Stimulated activated CD8-positive, alpha-beta memory T cell treated with anti-CD3 and anti-CD28 coated beads, Interleukin-7, amount 100 ng/mL, for 24 hours (primary cell): ENCODE measurements at regions not wholly inside any gene's neighbourhood (a gene's known extent, or its start where the extent isn't known, plus 50 kb on each side); places are given as distances from the start of the nearest gene placed in this dataset.
"Not testable (repeated sequence)": the region's sequence is repeated elsewhere in the genome, so short reads cannot be mapped to it uniquely, and the experiment has no call there.

Source experiments
- DNase-seq: peaks from one replicate; pipeline ENCODE4 v3.0.0-alpha.2; 2020; ENCODE audit warnings: low read depth

DNA sequence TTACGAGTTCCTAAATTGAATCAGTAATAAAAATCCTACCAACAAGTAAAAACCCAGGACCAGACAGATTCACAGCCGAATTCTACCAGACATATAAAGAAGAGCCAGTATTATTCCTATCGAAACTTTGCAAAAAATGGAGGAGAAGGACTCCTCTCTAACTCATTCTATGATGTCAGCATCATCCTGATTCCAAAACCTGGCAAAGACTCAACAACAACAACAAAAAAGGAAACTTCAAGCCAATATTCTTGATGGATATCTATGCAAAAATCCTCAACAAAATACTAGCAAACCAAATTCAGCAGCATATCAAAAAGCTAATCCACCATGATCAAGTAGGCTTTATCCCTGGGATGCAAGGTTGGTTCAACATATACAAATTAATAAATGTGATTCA lies 84.6 kb upstream of the ADRB2 start:
- DNase-seq: not testable (repeated sequence)

DNA sequence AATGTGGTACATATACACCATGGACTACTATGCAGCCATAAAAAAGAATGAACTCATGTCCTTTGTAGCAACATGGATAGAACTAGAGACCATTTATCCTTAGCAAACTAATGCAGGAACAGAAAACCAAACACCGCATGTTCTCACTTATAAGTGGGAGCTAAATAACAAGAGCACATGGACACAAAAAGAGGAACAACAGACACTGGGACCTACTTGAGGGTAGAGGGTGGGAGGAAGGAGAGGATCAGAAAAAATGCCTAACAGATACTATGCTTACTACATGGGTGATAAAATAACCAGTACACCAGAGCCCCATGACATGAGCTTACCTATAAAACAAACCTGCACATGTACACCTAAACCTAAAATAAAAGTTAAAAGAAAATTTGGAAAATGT lies 82.0 kb upstream of the ADRB2 start:
- DNase-seq: not testable (repeated sequence)

DNA sequence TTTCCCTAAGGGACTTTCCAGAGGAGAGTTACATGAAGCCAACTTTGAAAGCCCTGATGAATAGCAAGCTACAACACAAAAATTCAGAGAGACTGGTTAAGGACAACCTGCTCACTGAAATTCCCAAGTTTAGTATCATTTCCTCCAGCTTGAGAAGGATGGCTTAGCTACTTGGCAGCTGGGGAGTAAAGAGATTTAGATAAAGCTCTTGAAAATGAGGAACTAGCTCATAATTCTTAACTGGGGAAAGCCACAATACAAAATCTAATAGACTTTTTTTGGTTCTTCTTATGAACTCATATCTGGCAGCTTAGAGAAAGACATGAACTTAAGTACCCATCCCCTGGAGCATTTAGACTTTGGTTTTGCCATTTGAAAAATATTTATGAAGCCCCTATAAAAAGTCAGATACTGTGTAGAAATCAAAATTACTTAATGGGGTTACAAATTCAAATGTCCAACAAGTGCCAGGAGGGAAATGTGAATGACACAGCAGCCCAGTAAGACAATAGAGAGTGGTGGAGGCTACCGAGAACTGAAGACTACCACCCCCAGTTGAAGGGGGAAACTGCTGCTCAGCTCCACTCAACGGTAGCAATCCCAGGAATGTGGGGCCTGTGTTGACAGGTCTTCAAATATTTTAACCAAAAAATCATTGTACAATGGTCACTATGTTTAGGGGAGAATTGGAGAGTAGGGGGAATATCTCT lies 79.4 kb upstream of the ADRB2 start:
- DNase-seq: no peak

DNA sequence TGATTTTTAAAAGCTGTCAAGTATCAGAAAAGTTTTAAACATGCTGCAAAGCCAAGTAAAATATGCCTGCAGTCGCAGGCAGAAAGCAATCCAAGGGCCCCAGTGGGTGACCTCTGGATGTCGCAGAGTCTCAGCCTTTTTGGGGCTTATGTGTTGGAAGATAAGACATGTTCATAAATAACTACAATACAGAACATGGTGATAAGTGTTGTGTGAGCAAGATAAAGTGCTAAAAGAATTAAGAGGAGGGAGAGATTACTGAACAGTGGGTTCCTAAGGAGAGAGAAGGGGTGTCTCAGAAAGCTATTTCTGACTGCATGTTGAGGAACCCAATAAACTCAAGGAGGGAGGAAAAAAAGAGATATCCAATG lies 78.9 kb upstream of the ADRB2 start:
- DNase-seq: no peak

DNA sequence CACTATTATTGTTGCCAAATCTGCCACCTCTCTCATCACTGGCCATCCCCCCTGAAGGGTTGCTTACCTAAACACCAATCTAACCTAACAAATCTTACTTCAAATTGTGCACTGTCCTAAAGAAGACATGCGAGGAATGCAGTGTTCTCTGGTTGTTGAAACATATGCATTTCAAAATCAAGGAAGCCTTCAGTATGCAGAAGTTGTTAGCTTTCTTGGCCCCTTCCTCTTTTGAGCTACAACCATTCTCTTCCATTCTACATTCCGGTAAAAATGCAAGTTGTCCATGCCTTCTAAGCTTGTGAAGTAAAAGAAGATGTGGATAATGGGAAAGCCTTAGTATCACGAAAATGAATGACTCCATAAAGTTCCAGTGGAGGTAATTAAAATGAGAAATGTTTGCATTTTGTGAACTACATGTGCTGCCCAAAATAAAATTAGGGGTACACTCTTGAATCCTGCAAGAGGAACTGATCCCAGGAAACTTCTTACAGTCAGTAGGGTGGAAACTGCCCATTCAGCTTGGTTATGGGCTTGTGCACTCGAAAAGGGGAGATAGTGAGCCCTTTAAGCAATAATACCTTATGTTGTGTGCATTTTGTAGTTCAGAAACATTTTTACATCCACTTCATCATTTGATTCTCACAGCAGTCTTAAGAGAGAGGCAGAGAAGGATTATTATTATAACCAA lies 77.6 kb upstream of the ADRB2 start:
- DNase-seq: no peak

DNA sequence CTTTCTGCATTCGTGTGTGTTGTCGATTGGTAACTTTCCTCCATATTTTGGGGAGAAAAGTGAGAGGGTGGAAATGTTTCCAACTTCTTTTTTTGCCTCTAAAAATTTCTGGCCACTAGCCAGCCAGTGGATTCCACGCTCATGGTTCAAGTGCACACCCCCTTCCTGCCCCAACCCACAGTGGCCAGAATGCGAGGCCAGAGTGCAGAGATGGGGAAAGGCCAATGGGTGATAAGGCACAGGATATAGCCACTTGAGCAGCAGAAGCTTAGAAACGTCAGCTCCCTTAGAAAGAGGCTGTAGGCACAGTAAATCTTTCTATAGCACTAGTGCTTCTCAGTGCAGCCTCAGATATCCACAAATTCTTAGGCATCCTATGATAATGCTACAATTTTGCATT lies 75.8 kb upstream of the ADRB2 start:
- DNase-seq: no peak

DNA sequence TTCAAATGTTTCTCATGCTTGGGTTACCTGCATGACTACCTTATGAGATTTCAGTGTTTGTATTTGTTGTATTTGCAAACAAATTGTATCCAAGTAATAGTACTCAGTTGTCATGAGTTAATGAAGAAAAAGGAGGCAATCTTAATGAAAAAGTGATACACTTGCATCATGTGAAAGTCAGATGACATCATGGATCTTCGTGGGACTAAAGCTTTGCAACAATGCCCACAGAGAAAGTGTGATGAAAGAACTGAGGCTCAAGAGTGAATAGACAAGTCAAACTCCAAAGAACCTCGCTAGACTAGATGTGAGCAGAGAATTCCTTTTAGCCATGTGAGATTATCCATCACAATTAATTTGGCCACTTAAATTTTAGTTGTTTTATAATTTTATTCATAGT lies 75.4 kb upstream of the ADRB2 start:
- DNase-seq: no peak

DNA sequence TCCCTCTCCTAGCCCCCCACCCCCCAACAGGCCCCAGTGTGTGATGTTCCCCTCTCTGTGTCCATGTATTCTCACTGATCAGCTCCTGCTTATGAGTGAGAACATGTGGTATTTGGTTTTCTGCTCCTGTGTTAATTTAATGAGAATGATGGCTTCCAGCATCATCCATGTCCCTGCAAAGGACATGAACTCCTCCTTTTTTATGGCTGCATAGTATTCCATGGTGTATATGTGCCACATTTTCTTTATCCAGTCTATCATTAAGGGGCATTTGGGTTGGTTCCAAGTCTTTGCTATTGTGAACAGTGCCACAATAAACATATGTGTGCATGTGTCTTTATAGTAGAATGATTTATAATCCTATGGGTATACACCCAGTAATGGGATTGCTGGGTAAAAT lies 74.0 kb upstream of the ADRB2 start:
- not testable (repeated sequence) for DNase-seq

DNA sequence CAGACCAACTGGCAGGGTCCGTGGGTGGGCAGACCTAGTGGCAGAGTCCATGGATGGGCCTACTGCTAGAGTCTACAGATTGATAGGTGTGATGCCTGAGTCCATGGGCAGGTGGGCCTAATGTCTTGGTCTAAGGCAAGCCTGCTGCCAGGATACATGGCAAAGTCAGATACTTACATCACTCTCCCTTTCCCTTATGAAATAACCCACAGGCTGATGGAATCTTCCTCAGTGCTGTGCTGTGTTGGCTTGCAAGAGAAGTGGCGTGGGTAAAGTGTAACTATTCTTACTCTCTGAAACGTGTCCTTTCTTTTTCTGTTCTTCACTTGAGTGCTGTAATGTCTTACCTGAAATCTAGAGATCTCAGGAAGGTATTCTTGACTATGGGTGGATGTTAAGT lies 67.3 kb upstream of the ADRB2 start:
- DNase-seq: no peak

DNA sequence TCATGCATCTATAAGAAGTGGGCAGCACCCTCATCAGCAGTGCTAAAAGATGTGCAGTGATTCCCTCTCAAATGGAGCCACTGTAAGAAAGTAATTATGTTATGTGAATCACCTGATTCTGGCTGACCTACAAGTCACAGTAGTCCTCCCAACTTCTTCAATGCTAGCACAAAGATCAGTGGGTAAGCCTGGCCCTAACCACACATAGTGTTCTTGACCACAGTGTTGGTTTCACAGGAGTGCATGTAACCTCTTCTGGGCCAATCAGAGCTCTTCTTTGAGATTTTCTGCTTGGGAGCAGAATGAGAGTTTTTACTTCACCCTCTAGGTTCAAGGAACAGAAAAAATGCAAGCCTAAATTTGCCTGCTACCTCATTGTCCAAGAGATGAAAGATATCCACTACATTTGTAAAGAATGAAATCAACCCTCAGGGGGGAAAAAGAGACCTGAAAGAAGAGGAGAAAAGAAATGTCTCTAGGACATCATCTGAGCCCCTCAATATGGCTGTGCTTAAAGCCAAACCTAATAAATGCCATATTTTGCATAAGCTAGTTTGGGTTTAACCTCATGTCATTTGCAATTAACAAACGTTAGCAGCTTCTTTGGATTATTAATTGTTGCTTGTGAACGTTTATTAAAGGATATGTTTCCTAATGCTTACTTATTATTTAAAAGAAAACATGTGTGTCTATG lies 65.3 kb upstream of the ADRB2 start:
- DNase-seq: no peak

DNA sequence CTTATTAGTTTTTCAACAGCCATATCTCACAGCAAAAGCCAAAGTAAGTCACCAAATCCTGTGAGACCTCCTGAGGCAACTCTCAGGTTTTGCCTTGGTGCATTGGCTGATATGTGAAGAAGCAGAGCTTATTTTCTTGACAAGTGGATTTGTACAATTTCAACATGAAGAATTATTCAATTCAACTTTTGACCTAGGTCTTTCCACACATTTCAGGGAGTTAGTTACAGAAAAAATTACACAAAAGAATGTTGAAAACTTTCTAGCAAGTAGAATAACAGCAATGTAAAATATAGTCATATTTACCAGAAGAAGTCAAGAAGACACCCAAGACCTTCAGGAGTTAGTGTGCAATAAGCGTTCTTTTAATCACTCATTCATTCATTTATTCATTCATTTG lies 62.4 kb upstream of the ADRB2 start:
- DNase-seq: no peak

DNA sequence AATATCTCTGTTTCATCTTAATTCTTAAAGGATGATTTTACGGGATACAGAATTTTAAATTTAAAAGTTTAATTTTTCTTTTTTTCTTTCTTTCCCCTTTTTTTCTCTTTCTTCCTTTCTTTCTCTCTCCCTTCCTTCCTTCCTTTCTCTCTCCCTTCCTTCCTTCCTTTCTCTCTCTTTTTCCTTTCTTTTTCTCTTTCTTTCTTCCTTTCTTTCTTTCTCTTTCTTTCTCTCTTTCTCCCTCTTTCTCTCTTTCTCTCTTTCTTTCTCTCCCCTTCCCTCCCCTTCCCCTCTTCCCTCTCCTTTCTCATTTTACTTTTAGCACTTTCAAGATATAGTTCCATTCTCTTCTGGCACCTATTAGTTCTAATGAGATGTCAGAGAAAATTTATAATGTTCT lies 61.4 kb upstream of the ADRB2 start:
- DNase-seq: no peak

DNA sequence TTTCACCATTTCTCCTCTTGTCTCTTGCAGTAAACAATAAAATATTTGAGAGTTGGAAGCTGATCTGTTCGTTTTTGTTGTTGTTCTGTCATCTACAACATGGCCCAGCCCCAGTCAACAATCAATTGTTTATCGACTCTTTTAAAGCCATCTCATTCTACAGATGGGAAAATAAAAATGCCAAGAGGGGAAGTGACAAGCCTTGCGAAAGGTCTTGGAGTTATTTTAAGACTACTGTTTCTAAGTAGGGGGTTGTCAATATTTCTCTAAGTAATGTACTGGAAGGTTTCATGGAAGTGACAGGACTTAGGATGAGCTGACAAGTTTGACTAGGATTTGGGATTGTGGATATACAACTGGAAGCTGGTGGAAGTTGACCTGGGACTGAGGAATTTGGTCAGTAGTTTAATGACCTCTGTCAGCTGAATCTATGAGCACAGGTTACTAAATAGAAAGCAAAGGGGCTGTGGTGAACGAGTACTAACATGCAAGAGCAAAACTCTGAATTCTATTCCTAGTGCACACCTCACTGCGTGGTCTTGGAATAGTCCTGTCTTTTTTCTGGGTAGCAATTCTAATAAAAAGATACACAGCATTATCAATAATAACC lies 57.5 kb upstream of the ADRB2 start:
- no peak for DNase-seq

DNA sequence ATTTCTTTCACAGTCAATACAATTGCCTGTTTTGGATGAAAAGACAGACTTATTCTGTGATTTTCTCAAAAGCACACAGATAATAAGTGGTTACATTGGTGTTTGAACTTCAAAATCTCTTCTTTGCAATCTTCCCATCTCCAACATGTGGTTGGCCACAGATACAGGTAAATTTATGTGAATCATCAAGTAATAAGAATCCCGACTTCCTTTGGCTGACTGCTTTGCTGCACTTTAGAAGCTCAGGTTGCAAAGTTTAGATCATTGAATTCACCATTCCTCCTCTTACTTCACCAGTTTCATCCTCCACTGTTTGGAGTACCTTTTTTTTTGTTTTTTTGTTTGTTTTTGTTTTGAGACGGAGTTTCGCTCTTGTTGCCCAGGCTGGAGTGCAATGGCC lies 56.5 kb upstream of the ADRB2 start:
- no peak for DNase-seq

DNA sequence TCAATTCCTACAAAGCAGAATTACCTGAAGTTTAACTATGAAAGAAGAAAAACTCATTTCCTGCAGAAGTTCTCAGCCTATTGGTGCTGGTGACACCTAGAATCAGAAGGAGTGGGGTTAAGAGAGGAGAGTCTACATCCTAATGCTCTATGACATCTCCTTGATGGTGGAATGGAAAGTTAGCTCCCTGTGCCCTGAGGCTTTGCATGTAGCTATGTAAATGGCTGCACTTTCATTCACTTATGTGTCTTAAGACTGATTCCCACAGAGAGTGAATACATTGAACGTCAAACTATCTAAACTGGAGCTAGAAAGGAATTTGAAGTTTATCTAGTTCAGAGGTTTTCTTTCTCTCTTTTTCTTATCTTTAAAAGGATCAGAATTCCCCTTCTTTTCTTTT lies 52.1 kb upstream of the ADRB2 start:
- no peak for DNase-seq

DNA sequence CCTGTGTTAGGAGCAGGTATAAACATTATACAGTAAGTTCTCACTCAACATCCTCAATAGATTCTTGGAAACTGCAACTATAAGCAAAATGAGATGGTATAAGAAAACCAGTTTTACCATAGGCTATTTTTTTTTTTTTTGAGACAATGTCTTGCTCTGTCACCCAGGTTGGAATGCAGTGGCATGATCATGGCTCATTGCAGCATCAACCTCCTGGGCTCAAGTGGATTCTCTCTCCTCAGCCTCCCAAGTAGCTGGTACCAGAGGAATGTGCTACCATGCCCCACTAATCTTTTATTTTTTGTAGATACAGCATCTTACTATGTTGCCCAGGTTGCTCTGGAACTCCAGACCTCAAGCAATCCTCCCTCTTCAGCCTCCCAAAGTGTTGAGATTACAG lies 50.1 kb upstream of the ADRB2 start:
- DNase-seq: no peak
